ENCODE measurements at regions not wholly inside any gene's neighbourhood (a gene's known extent, or its start where the extent isn't known, plus 50 kb on each side); places are given as distances from the start of the nearest gene placed in this dataset.

DNA sequence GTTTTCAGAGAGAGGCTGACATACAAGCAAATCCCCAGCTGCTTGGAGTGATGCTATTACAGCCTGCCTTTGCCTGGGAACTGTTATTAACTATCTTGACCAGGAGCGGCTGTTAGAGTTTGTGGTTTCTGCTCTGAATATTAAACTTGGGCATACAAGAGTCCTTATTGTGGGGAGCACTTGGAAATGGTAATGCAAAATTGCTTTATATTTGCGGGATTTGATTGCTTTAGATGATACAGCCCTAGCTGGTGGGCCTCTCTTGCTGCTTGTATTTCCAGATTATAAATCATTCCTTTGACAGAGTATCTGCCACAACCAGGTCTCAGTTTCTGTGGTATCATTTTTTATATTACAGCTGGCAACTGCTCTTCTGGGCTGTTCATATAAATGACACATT lies 101.9 kb upstream of the FAM204A start:
- Histone ChIP-seq H3K27me3 (ENCODE audit: control insufficient read depth in 4 of 4, insufficient read depth in 4 of 4, low read length in 3 of 4) (peaks cover 0 to 8% (median 2%) of the 10 kb centered on the region in 4 donors), H3K4me1 (ENCODE audit: control insufficient read depth in 4 of 4, insufficient read depth in 4 of 4, low read length in 3 of 4) (no peaks in the 10 kb centered on the region), H3K27ac (ENCODE audit: low read depth in 1 of 2, low read length in 2 of 2) (no peak overlapping the region), H3K9ac (ENCODE audit: low read depth in 1 of 2, low read length in 2 of 2) (no peak overlapping the region), H3K4me3 (ENCODE audit: low read depth in 1 of 3, low read length in 3 of 3) (no peak overlapping the region), H3K36me3 (ENCODE audit: control insufficient read depth in 4 of 4, insufficient read depth in 3 of 4, low read depth in 1 of 4, low read length in 3 of 4) (no peaks in the 10 kb centered on the region), H3K9me3 (ENCODE audit: control insufficient read depth in 4 of 4, low read length in 3 of 4) (no peaks in the 10 kb centered on the region)
- DNase-seq (ENCODE audit: low spot score): no peak
- WGBS: 76% methylated on average over 2 of the region's 2 CpGs
- TF ChIP-seq, protein P1, sequence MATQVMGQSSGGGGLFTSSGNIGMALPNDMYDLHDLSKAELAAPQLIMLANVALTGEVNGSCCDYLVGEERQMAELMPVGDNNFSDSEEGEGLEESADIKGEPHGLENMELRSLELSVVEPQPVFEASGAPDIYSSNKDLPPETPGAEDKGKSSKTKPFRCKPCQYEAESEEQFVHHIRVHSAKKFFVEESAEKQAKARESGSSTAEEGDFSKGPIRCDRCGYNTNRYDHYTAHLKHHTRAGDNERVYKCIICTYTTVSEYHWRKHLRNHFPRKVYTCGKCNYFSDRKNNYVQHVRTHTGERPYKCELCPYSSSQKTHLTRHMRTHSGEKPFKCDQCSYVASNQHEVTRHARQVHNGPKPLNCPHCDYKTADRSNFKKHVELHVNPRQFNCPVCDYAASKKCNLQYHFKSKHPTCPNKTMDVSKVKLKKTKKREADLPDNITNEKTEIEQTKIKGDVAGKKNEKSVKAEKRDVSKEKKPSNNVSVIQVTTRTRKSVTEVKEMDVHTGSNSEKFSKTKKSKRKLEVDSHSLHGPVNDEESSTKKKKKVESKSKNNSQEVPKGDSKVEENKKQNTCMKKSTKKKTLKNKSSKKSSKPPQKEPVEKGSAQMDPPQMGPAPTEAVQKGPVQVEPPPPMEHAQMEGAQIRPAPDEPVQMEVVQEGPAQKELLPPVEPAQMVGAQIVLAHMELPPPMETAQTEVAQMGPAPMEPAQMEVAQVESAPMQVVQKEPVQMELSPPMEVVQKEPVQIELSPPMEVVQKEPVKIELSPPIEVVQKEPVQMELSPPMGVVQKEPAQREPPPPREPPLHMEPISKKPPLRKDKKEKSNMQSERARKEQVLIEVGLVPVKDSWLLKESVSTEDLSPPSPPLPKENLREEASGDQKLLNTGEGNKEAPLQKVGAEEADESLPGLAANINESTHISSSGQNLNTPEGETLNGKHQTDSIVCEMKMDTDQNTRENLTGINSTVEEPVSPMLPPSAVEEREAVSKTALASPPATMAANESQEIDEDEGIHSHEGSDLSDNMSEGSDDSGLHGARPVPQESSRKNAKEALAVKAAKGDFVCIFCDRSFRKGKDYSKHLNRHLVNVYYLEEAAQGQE (IDR thresholded peaks at IDR 0.05): no peak
- TF ChIP-seq ZBTB33 (IDR thresholded peaks at IDR 0.05): no peak
- TF ChIP-seq RAD21 (IDR thresholded peaks at IDR 0.05): no peak
- TF ChIP-seq FOXA2 (IDR thresholded peaks at IDR 0.05): no peak
- no peak for TF ChIP-seq MAX (IDR thresholded peaks at IDR 0.05)
- TF ChIP-seq HNF4G (IDR thresholded peaks at IDR 0.05): no peak
- TF ChIP-seq, protein P2, sequence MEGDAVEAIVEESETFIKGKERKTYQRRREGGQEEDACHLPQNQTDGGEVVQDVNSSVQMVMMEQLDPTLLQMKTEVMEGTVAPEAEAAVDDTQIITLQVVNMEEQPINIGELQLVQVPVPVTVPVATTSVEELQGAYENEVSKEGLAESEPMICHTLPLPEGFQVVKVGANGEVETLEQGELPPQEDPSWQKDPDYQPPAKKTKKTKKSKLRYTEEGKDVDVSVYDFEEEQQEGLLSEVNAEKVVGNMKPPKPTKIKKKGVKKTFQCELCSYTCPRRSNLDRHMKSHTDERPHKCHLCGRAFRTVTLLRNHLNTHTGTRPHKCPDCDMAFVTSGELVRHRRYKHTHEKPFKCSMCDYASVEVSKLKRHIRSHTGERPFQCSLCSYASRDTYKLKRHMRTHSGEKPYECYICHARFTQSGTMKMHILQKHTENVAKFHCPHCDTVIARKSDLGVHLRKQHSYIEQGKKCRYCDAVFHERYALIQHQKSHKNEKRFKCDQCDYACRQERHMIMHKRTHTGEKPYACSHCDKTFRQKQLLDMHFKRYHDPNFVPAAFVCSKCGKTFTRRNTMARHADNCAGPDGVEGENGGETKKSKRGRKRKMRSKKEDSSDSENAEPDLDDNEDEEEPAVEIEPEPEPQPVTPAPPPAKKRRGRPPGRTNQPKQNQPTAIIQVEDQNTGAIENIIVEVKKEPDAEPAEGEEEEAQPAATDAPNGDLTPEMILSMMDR (IDR thresholded peaks at IDR 0.05; ENCODE audit: low read depth, low read length, missing input control): no peak
- no peak for TF ChIP-seq ATF3 (IDR thresholded peaks at IDR 0.05)
- TF ChIP-seq SP1 (IDR thresholded peaks at IDR 0.05): no peak

DNA sequence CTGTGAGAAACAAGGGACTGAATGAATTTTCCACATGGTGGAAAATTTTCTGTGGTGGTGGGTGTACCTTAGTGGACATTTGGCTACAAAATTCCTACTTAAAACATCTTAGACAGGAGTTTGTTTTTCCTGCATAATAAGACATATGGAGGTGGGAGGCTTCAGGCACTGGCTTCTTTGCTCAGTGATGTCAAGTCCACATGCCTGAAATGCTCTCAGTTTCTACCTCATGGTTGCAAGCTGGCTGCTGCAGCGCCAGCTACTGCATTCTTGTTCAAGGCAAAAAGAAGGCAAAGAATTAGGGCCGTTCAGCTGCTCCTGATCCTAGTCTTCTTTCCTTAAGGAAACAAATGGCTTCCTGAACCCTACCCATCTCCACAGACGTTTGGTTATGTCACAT lies 99.9 kb upstream of the FAM204A start:
- no peak for DNase-seq (ENCODE audit: low spot score)
- 72% methylated on average over 3 of the region's 3 CpGs for WGBS
- H3K4me1 ChIP-seq (ENCODE audit: control insufficient read depth in 4 of 4, insufficient read depth in 4 of 4, low read length in 3 of 4): no peaks in the 10 kb centered on the region
- TF ChIP-seq RAD21 (IDR thresholded peaks at IDR 0.05) (no peak), FOXA2 (IDR thresholded peaks at IDR 0.05) (no peak), ATF3 (IDR thresholded peaks at IDR 0.05) (no peak), NR2F2 (IDR thresholded peaks at IDR 0.05) (no peak), GABPA (IDR thresholded peaks at IDR 0.05 in 1 of 2, conservative IDR thresholded peaks at IDR 0.05 in 1 of 2) (no peak), JUND (IDR thresholded peaks at IDR 0.05) (no peak), HNF4A (conservative IDR thresholded peaks at IDR 0.05) (no peak), SP1 (IDR thresholded peaks at IDR 0.05) (no peak), TAF1 (conservative IDR thresholded peaks at IDR 0.05) (no peak)
- H3K9me3 ChIP-seq (ENCODE audit: control insufficient read depth in 4 of 4, low read length in 3 of 4): no peaks in the 10 kb centered on the region
- no peaks in the 10 kb centered on the region for H3K36me3 ChIP-seq (ENCODE audit: control insufficient read depth in 4 of 4, insufficient read depth in 3 of 4, low read depth in 1 of 4, low read length in 3 of 4)
- no peak overlapping the region for H3K9ac ChIP-seq (ENCODE audit: low read depth in 1 of 2, low read length in 2 of 2)
- H3K27ac ChIP-seq (ENCODE audit: low read depth in 1 of 2, low read length in 2 of 2): no peak overlapping the region
- peaks cover 0 to 8% (median 1%) of the 10 kb centered on the region in 4 donors for H3K27me3 ChIP-seq (ENCODE audit: control insufficient read depth in 4 of 4, insufficient read depth in 4 of 4, low read length in 3 of 4)
- no peak overlapping the region for H3K4me3 ChIP-seq (ENCODE audit: low read depth in 1 of 3, low read length in 3 of 3)
